ENCODE measurements at regions not wholly inside any gene's neighbourhood (a gene's known extent, or its start where the extent isn't known, plus 50 kb on each side); places are given as distances from the start of the nearest gene placed in this dataset.

DNA sequence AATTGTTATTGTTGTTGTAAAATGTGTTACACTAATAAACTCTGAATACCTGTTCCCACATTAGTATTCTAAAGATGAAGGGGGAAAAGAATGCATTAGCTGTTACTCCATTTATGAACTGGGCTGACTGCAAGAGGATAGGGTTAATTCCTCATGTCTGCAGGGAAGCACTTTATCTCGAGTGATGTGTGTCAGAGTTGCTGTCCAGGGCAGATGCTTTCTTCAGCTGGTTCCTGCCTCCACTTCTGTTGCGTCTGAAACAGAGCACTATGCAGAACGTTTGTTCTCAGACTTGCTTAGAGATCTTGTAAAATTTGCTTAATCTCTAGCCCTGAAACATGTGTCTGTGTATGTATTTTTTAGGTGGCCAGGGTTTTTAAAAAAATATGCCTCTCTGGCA is 318.8 kb downstream of the SPRY2 start:
- H3K27me3 Mint-ChIP-seq (ENCODE audit: low read depth): no peaks in the 10 kb centered on the region
- POLR2A ChIA-PET: no interaction called here

DNA sequence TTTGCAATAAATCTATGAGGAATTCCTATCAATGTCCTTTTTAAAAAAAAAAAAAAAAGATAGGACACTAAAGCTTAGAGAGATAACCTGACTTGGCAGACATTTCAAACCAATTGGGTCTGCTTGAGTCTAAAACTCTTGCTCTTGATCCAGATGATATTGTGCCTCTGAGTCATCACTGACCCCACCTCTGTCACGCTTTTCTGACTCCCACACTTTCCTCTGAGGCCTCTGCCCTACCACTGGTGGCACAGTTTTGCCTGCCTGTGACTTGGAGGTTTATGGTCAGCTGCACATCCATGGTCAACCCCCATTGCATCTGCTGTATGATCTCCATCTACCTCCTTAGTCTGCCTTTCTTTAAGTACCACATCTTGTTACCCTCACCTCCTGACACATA is 328.7 kb downstream of the SPRY2 start:
- H3K27ac Mint-ChIP-seq: no peak overlapping the region
- H3K4me3 Mint-ChIP-seq: no peak overlapping the region
- H3K4me1 Mint-ChIP-seq (ENCODE audit: low read depth): no peaks in the 10 kb centered on the region
- DNase-seq (no peak), ATAC-seq (no peak)
- H3K36me3 Mint-ChIP-seq (ENCODE audit: low read depth): no peaks in the 10 kb centered on the region
- H3K27me3 Mint-ChIP-seq (ENCODE audit: low read depth): no peaks in the 10 kb centered on the region
- ChIA-PET CTCF (no interaction called here), POLR2A (no interaction called here)
- H3K9me3 Mint-ChIP-seq (ENCODE audit: insufficient read depth): no peaks in the 10 kb centered on the region

More for the DNA sequence above, 318.8 kb downstream of the SPRY2 start:
- ATAC-seq (no peak), DNase-seq (no peak)
- Mint-ChIP-seq H3K36me3 (ENCODE audit: low read depth) (no peaks in the 10 kb centered on the region), H3K4me1 (ENCODE audit: low read depth) (no peaks in the 10 kb centered on the region), H3K9me3 (ENCODE audit: insufficient read depth) (no peaks in the 10 kb centered on the region), H3K4me3 (no peak overlapping the region), H3K27ac (no peak overlapping the region)
- CTCF ChIA-PET: no interaction called here

DNA sequence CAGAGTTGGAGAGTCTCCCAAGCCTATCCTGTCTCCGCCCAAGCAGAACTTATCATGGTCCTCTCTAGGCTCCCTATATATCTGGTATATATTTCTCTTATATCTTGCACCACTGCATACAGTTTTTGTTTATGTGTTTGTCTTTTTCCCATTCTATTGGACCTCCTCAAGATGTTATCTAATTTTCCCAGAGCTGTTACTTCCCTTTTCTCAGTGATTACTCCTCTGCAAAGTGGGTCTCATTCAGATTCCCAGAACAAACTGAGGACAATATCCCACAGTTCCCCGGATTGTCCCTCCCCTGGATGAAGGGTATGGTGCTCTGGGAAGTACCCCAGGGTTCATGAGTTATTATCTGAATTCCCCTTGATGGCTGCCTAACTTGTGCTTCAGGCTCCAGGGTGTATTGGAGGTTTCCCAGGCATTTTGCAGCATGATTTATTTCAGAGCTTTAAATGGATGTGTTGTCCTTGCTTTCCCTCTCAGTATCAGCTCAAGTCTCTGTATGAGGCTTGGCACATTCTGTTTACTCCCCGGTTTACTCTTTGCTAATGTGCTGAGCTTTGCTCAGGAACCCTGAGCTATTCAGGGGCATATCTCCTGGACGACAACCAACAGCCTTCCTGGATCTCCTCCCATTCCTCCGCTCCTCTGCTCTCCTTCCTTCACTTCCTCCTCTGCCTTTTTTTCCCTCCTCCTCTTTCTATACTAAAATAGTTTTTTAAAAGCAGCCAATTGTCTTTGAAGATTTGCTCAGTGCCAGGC is 329.3 kb downstream of the SPRY2 start:
- no peaks in the 10 kb centered on the region for H3K4me1 Mint-ChIP-seq (ENCODE audit: low read depth)
- no peaks in the 10 kb centered on the region for H3K36me3 Mint-ChIP-seq (ENCODE audit: low read depth)
- no peaks in the 10 kb centered on the region for H3K9me3 Mint-ChIP-seq (ENCODE audit: insufficient read depth)
- H3K27ac Mint-ChIP-seq: no peak overlapping the region
- no peaks in the 10 kb centered on the region for H3K27me3 Mint-ChIP-seq (ENCODE audit: low read depth)
- no peak overlapping the region for H3K4me3 Mint-ChIP-seq
- POLR2A ChIA-PET: interaction anchor here (0.6 kb wide), 1 partner anchor 423 kb away, joined by 4 read pairs; no protein-coding TSS in a partner anchor
- CTCF ChIA-PET: no interaction called here
- DNase-seq (no peak), ATAC-seq (no peak)

DNA sequence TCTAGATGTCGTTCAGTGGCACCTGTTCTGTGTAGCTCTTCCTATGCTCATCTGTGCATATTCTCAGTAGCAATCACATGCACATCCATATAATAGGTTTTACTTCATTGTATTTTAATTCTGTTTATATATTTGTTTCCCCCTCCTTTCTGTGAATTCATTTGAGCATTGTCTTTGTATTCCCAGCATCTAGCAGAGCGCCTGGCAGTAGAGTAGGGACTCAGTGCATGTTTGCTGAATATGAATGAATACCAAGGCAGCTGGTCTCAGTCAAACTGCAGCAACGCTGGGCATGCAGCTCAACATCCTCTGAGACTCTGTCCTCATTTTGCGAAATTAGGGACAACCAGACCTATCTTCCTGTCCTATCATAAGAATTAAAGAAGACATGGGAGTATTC is 330.1 kb downstream of the SPRY2 start:
- Mint-ChIP-seq H3K27ac (no peak overlapping the region), H3K27me3 (ENCODE audit: low read depth) (no peaks in the 10 kb centered on the region), H3K4me1 (ENCODE audit: low read depth) (no peaks in the 10 kb centered on the region), H3K36me3 (ENCODE audit: low read depth) (no peaks in the 10 kb centered on the region), H3K9me3 (ENCODE audit: insufficient read depth) (no peaks in the 10 kb centered on the region), H3K4me3 (no peak overlapping the region)
- ChIA-PET POLR2A (no interaction called here), CTCF (no interaction called here)
- no peak for DNase-seq
- no peak for ATAC-seq

DNA sequence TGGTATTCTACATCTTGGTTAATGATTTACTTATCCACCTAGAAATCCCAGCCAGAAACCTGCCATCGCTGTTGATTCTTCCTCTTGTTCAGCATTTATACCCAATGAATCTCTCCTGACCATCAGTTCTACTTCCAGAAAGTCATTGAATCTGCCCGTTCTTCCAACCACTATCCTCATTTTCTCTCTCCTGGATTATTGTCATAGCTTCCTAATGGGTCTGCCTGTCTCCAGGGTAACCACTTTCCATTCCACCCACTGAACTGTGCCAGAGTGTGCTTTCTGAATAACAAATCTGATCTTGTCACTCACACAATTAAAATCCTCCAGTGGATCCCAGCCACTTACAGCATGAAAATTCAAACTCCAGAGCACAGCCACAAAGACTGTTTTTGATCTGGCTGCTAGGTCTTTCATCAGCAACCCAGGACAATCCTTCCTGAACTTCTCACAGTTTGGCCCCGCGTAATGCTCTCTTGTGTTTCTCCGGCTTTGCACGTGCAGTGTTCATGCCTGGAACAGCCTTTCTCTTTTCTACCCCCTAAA is 330.6 kb downstream of the SPRY2 start:
- CTCF ChIA-PET: no interaction called here
- POLR2A ChIA-PET: no interaction called here
- Mint-ChIP-seq H3K27me3 (ENCODE audit: low read depth) (no peaks in the 10 kb centered on the region), H3K4me1 (ENCODE audit: low read depth) (no peaks in the 10 kb centered on the region), H3K36me3 (ENCODE audit: low read depth) (no peaks in the 10 kb centered on the region), H3K9me3 (ENCODE audit: insufficient read depth) (no peaks in the 10 kb centered on the region), H3K27ac (no peak overlapping the region), H3K4me3 (no peak overlapping the region)
- ATAC-seq (no peak), DNase-seq (no peak)

DNA sequence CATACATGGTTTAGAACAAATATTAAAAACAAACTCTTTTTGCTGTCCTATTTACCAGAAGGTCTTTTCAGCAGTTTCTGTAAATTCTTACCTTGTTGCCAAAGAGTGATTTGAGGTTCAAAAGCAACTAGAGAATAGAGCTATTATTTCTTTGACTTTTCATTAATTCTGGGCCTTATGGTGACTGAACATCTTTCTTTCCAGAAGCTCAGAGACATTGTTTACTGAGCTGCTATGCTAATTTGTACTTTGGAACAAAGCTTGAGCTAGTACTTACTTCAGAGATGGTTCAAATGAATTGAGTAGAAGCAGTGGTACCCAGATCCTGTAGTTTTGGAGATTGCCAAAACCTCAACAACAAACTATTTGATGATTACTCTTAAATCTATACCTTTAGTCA is 331.2 kb downstream of the SPRY2 start:
- no peak overlapping the region for H3K27ac Mint-ChIP-seq
- no peaks in the 10 kb centered on the region for H3K4me1 Mint-ChIP-seq (ENCODE audit: low read depth)
- ATAC-seq (no peak), DNase-seq (no peak)
- ChIA-PET POLR2A (no interaction called here), CTCF (no interaction called here)
- no peaks in the 10 kb centered on the region for H3K9me3 Mint-ChIP-seq (ENCODE audit: insufficient read depth)
- H3K27me3 Mint-ChIP-seq (ENCODE audit: low read depth): no peaks in the 10 kb centered on the region
- no peak overlapping the region for H3K4me3 Mint-ChIP-seq
- no peaks in the 10 kb centered on the region for H3K36me3 Mint-ChIP-seq (ENCODE audit: low read depth)

DNA sequence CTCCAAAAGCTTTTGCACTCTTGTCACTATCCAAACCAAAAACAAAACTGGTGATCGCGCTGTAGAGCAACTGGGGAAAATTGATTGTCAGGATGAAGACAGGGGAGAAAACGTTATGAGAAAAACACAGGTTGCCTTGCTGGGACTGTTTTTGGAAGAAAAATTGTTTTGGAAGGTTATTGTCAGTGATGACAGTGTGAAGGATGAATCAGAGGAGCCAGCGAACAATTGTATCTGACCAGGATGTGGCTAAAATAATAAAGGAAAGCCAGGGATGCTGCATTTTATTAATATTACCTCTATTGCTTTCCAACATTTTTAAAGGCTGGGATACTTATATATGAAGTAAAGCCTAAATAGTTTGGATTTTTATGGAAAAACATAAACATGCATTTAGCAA is 334.0 kb downstream of the SPRY2 start:
- no peak overlapping the region for H3K27ac Mint-ChIP-seq
- no peaks in the 10 kb centered on the region for H3K27me3 Mint-ChIP-seq (ENCODE audit: low read depth)
- H3K9me3 Mint-ChIP-seq (ENCODE audit: insufficient read depth): no peaks in the 10 kb centered on the region
- no peaks in the 10 kb centered on the region for H3K36me3 Mint-ChIP-seq (ENCODE audit: low read depth)
- DNase-seq (no peak), ATAC-seq (no peak)
- POLR2A ChIA-PET: no interaction called here
- no peak overlapping the region for H3K4me3 Mint-ChIP-seq
- CTCF ChIA-PET: no interaction called here
- no peaks in the 10 kb centered on the region for H3K4me1 Mint-ChIP-seq (ENCODE audit: low read depth)

DNA sequence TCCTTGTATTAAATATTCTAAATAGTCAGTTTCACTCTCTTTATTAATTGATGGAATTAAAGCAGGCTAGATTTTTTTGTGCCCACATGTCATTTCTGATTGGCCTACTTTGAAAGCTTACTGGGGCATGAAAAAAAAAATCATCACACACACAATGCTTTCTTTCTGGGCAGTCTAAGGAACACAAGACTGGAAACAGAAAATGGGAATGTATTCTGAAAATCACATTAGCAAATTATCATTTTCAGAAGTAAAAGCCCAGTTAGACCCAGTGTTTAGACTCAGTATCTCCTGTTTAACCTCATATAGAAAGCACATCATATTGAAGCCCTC is 339.4 kb downstream of the SPRY2 start:
- H3K9me3 Mint-ChIP-seq (ENCODE audit: insufficient read depth): no peaks in the 10 kb centered on the region
- no peaks in the 10 kb centered on the region for H3K27me3 Mint-ChIP-seq (ENCODE audit: low read depth)
- no peaks in the 10 kb centered on the region for H3K36me3 Mint-ChIP-seq (ENCODE audit: low read depth)
- no peaks in the 10 kb centered on the region for H3K4me1 Mint-ChIP-seq (ENCODE audit: low read depth)
- ATAC-seq (no peak), DNase-seq (no peak)
- H3K4me3 Mint-ChIP-seq: no peak overlapping the region
- ChIA-PET POLR2A (no interaction called here), CTCF (no interaction called here)
- H3K27ac Mint-ChIP-seq: no peak overlapping the region

DNA sequence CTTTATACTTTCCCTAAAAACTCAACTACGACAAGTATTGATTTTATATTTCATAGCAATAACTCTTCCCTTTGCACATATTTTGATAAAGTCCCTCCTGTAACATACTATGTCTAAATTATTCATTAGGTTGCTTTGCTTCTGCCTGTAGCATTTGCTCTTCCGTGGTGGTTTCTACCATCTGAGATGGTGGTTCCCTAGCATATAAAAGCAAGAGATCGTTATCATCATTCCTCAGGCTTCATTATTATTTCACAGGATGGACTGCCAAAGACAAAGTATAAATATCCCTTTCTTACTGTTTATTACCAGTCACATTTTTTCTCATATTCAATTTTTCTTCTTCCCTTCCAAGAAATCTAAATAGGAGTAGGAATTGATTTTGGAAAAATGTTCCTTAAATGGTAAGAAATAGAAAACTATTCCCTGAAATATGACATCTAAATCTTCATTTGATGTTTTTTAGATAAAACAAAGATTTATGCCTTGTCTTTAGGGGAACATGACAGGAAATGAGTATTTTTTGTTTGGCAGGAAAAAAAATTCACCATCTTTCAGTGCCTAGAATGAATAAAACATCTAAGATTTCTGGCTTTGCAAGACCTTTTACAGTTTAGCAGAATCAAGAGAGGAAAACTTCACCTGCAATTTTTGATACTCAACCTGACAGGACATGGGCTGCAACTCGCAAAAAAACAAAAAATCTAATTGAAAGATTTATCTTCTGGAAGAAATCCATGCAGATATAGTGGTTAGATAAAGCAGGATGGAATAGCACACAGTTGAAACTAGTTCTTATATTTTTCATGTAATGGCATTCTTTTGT is 340.0 kb downstream of the SPRY2 start:
- POLR2A ChIA-PET: no interaction called here
- Mint-ChIP-seq H3K4me1 (ENCODE audit: low read depth) (no peaks in the 10 kb centered on the region), H3K27ac (no peak overlapping the region), H3K36me3 (ENCODE audit: low read depth) (no peaks in the 10 kb centered on the region), H3K9me3 (ENCODE audit: insufficient read depth) (no peaks in the 10 kb centered on the region), H3K4me3 (no peak overlapping the region), H3K27me3 (ENCODE audit: low read depth) (no peaks in the 10 kb centered on the region)
- DNase-seq: no peak
- CTCF ChIA-PET: no interaction called here
- no peak for ATAC-seq

DNA sequence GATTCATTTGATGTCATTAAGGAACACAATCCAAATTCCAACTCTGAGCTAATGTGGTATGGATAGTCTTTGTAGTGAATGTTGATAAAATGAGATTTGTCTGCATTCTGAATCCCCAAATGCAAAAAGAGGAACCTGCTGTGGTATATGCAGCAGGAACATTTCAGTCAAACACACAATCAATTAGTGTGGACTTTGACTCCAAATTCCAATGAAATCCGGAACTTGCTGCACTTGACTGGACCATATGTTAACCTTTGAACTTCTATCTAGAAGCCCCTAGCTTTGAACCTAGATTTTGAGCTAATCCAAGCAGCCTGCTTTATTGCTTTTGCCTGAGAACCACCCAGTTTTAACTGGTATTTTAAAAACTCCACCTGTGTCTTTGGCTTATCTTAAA is 341.3 kb downstream of the SPRY2 start:
- ATAC-seq: no peak
- CTCF ChIA-PET: no interaction called here
- no peak for DNase-seq
- H3K4me3 Mint-ChIP-seq: no peak overlapping the region
- no peaks in the 10 kb centered on the region for H3K36me3 Mint-ChIP-seq (ENCODE audit: low read depth)
- POLR2A ChIA-PET: no interaction called here
- no peaks in the 10 kb centered on the region for H3K4me1 Mint-ChIP-seq (ENCODE audit: low read depth)
- H3K27ac Mint-ChIP-seq: no peak overlapping the region
- H3K27me3 Mint-ChIP-seq (ENCODE audit: low read depth): no peaks in the 10 kb centered on the region
- no peaks in the 10 kb centered on the region for H3K9me3 Mint-ChIP-seq (ENCODE audit: insufficient read depth)

DNA sequence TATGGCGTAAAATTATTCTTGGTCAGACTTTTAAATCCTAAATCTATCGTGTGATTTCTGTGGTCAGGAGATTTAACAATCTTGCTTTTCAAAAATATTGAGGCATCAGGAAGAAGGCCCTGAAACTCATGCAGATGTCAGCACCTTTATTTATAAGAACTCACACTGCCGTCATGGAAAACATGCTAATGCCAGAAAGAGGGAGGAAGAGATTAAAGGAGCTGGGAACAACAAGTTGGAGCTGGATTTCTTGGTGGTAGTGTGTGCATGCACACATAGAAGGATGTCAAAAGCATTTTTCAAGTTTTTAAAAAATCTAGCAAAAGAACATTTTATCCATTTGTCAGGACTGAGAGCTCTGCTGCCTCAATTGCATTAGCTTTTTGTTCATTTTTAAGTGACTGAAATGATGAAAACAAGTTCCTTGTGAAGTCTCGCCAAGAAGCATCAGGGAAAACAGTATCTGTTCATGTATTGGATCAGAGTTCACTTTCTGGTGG is 342.5 kb downstream of the SPRY2 start:
- Mint-ChIP-seq H3K9me3 (ENCODE audit: insufficient read depth) (no peaks in the 10 kb centered on the region), H3K27me3 (ENCODE audit: low read depth) (no peaks in the 10 kb centered on the region), H3K4me3 (no peak overlapping the region), H3K36me3 (ENCODE audit: low read depth) (no peaks in the 10 kb centered on the region), H3K27ac (no peak overlapping the region), H3K4me1 (ENCODE audit: low read depth) (no peaks in the 10 kb centered on the region)
- POLR2A ChIA-PET: interaction anchor here (0.5 kb wide), 1 partner anchor 208 kb away, joined by 3 read pairs; no protein-coding TSS in a partner anchor
- no peak for DNase-seq
- CTCF ChIA-PET: no interaction called here
- ATAC-seq: no peak

DNA sequence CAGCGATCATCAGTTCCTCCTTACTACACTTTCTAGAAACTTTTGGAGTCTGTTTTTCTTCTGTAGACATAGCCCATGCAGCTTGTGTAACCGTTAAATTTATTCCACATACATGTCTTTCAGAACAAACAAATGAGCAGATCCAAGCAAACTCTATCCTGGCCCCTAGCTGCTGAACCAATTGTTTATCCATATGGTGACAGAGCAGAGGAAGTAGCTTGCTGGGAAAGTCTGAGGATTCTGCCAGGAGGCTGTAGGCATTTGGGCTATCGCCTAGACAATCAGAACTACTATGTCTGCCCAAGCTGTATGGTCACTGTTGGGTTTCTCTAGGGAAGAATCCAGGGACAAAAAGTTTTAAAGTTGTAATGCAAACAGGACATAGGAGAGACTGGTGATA is 343.7 kb downstream of the SPRY2 start:
- DNase-seq (no peak), ATAC-seq (no peak)
- H3K27me3 Mint-ChIP-seq (ENCODE audit: low read depth): no peaks in the 10 kb centered on the region
- H3K36me3 Mint-ChIP-seq (ENCODE audit: low read depth): no peaks in the 10 kb centered on the region
- H3K4me3 Mint-ChIP-seq: no peak overlapping the region
- ChIA-PET POLR2A (no interaction called here), CTCF (no interaction called here)
- H3K27ac Mint-ChIP-seq: no peak overlapping the region
- H3K4me1 Mint-ChIP-seq (ENCODE audit: low read depth): no peaks in the 10 kb centered on the region
- no peaks in the 10 kb centered on the region for H3K9me3 Mint-ChIP-seq (ENCODE audit: insufficient read depth)

All from activated CD8-positive, alpha-beta T cell treated with anti-CD3 and anti-CD28 coated beads, Interleukin-2, amount 10 ng/mL, durations not matched to agents 7 days and 5 days (primary cell).